ENCODE measurements at regions not wholly inside any gene's neighbourhood (a gene's known extent, or its start where the extent isn't known, plus 50 kb on each side); places are given as distances from the start of the nearest gene placed in this dataset.

- Histone ChIP-seq H3K9me1 (replicated peaks; ENCODE audit: control insufficient read depth, extremely low read depth, insufficient read depth, low read length) (no peaks in the 10 kb centered on the region), H3K79me2 (ENCODE audit: control insufficient read depth, insufficient read depth, low read length) (no peaks in the 10 kb centered on the region), H3K27ac (ENCODE audit: insufficient read depth, low read depth, low read length) (no peak overlapping the region), H2AFZ (ENCODE audit: low read depth, low read length) (no peak overlapping the region), H3K9ac (replicated peaks; ENCODE audit: extremely low read depth, insufficient read depth, low read length) (no peak overlapping the region), H3K4me1 (ENCODE audit: control insufficient read depth, extremely low read depth, insufficient read depth, low read length) (no peaks in the 10 kb centered on the region), H3K9me3 (replicated peaks; ENCODE audit: control insufficient read depth, insufficient read depth, low read length) (no peaks in the 10 kb centered on the region), H3K36me3 (ENCODE audit: control insufficient read depth in 2 of 2, extremely low read depth in 1 of 2, insufficient read depth in 2 of 2, low read length in 2 of 2) (no peaks in the 10 kb centered on the region), H3K4me3 (replicated peaks in 1 of 3; ENCODE audit: insufficient read depth in 1 of 3, low read depth in 1 of 3, low read length in 3 of 3) (no peak overlapping the region), H4K20me1 (replicated peaks; ENCODE audit: control insufficient read depth, extremely low read depth, insufficient read depth, low read length) (no peaks in the 10 kb centered on the region), H3K27me3 (ENCODE audit: control insufficient read depth in 2 of 2, insufficient read depth in 2 of 2, low read length in 2 of 2) (no peaks in the 10 kb centered on the region), H3K4me2 (ENCODE audit: insufficient read depth, low read length) (no peak overlapping the region)
- dilution Hi-C loops (cut with MboI; ENCODE audit: extremely low pct_ligation_motif_present, low sequenced_read_pairs) = no loop called here
- no peak for FAIRE-seq
- DNase-seq (ENCODE audit: low read depth, low spot score) = no peak
- ChIA-PET CTCF (no interaction called here), POLR2A (no interaction called here)
- BruUV-seq (replicated peaks) = no TSS peak
- intact Hi-C loops (cut with micrococcal nuclease) = no loop called here
- TF ChIP-seq POLR2AphosphoS5 (IDR thresholded peaks at IDR 0.05; ENCODE audit: insufficient read depth, low read depth, low read length) (no peak), MYC (IDR thresholded peaks at IDR 0.05; ENCODE audit: low read depth, low read length) (no peak), POLR2A (IDR thresholded peaks at IDR 0.05; ENCODE audit: low read depth, low read length) (no peak), CTCF (IDR thresholded peaks at IDR 0.05; ENCODE audit: extremely low read depth in 1 of 2, insufficient read depth in 1 of 2, low read depth in 1 of 2, low read length in 2 of 2) (no peak), GATA2 (IDR thresholded peaks at IDR 0.05; ENCODE audit: insufficient read depth, insufficient read length, low read depth, low read length) (no peak), EZH2 (IDR thresholded peaks at IDR 0.05; ENCODE audit: borderline replicate concordance, low read depth, low read length, severe bottlenecking) (no peak), FOS (IDR thresholded peaks at IDR 0.05; ENCODE audit: borderline replicate concordance, insufficient read depth, low read length) (no peak), MAX (IDR thresholded peaks at IDR 0.05; ENCODE audit: insufficient read depth, insufficient read length) (no peak), JUN (IDR thresholded peaks at IDR 0.05; ENCODE audit: borderline replicate concordance, insufficient read depth, insufficient read length, low read depth) (no peak)
Measured at GRCh38 chr2:57570961-57571360, 475.6 kb upstream of the VRK2 start.

Data from endothelial cell of umbilical vein (primary cell).